EH (cell line): ENCODE measurements at regions not wholly inside any gene's neighbourhood (a gene's known extent, or its start where the extent isn't known, plus 50 kb on each side); places are given as distances from the start of the nearest gene placed in this dataset.

Experiments used
- DNase-seq: peaks from one replicate; pipeline ENCODE4 v3.0.0-alpha.2; 2015; ENCODE audit warnings: low read depth

- DNase-seq: no peak
These were observed 514.3 kb upstream of the SEL1L start for GRCh38 chr14:82047777-82048470.

GRCh38 chr14:82052778-82053177 is 519.1 kb upstream of the SEL1L start:
- no peak for DNase-seq

- no peak for DNase-seq
These were observed 522.0 kb upstream of the SEL1L start for GRCh38 chr14:82055515-82056115.

GRCh38 chr14:82060219-82060618 is 526.6 kb upstream of the SEL1L start:
- DNase-seq: no peak

GRCh38 chr14:82067221-82067875 is 533.7 kb upstream of the SEL1L start:
- no peak for DNase-seq

GRCh38 chr14:82070040-82070439 is 536.4 kb upstream of the SEL1L start:
- DNase-seq: no peak

GRCh38 chr14:82070753-82071152 is 537.1 kb upstream of the SEL1L start:
- no peak for DNase-seq

- DNase-seq: no peak
These were observed 539.9 kb upstream of the SEL1L start for GRCh38 chr14:82073547-82073946.

- DNase-seq: peak; percentile 2
These were observed 541.9 kb upstream of the SEL1L start for GRCh38 chr14:82075566-82075965.

- no peak for DNase-seq
These were observed 545.9 kb upstream of the SEL1L start for GRCh38 chr14:82079553-82079952.

GRCh38 chr14:82080370-82080769 is 546.7 kb upstream of the SEL1L start:
- DNase-seq: no peak

GRCh38 chr14:82084813-82085212 is 551.2 kb upstream of the SEL1L start:
- no peak for DNase-seq

GRCh38 chr14:82091097-82091496 is 557.4 kb upstream of the SEL1L start:
- DNase-seq: no peak

- DNase-seq: no peak
These were observed 561.2 kb upstream of the SEL1L start for GRCh38 chr14:82094829-82095345.

GRCh38 chr14:82104013-82104412 is 570.4 kb upstream of the SEL1L start:
- no peak for DNase-seq

- no peak for DNase-seq
These were observed 578.7 kb upstream of the SEL1L start for GRCh38 chr14:82112210-82112839.

GRCh38 chr14:82113007-82113406 is 579.4 kb upstream of the SEL1L start:
- DNase-seq: no peak

GRCh38 chr14:82113710-82114109 is 580.1 kb upstream of the SEL1L start:
- DNase-seq: no peak

GRCh38 chr14:82116721-82117120 is 583.1 kb upstream of the SEL1L start:
- DNase-seq: no peak

- DNase-seq: no peak
These were observed 589.0 kb upstream of the SEL1L start for GRCh38 chr14:82122655-82123054.

GRCh38 chr14:82124511-82124910 is 590.9 kb upstream of the SEL1L start:
- DNase-seq: no peak

- no peak for DNase-seq
These were observed 592.4 kb upstream of the SEL1L start for GRCh38 chr14:82126006-82126405.

GRCh38 chr14:82134411-82134810 is 600.8 kb upstream of the SEL1L start:
- no peak for DNase-seq
